Suprapubic skin (tissue), 3 donors: ENCODE measurements at regions not wholly inside any gene's neighbourhood (a gene's known extent, or its start where the extent isn't known, plus 50 kb on each side); places are given as distances from the start of the nearest gene placed in this dataset.

ENCODE experiments used
- POLR2A ChIP-seq, 2 donors: fragments of 450-650 bp; IDR thresholded peaks; one replicate each; pipeline ENCODE4 v1.6.1; 2017; ENCODE audit warnings: antibody characterized with exemption in 2 of 2, mild to moderate bottlenecking in 2 of 2, moderate library complexity in 2 of 2
- TF ChIP-seq, protein P1 (sequence below), 2 donors: fragments of 200-600 bp in 1 of 2; fragments of 450-650 bp in 1 of 2; sonication (generic) in 1 of 2; IDR thresholded peaks; one replicate each; pipeline ENCODE4 v1.5.1; 2016 to 2019; ENCODE audit warnings: antibody characterized with exemption in 2 of 2, mild to moderate bottlenecking in 1 of 2, moderate library complexity in 1 of 2

DNA sequence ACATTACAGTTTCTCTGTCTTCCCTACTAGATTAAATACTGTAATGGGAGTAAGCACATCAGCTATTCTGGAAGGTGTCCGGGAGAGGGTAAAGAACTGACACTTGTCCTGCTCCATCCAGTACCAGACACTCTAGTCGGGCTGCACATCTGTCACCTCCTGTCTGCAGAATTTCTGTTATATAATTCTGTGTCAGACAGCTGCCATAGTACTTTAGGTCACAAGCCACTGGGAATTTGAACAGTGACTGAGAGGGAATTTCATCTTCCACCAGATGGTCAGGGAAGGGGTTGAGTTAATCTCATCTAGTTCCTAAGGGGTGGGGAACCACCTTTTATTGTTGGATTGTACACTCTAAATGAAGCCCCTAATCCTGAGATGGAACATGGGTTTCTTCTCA lies 58.6 kb upstream of the NUDT7 start:
- TF ChIP-seq POLR2A (IDR thresholded peaks at IDR 0.05), result no peak
- TF ChIP-seq, protein P1, sequence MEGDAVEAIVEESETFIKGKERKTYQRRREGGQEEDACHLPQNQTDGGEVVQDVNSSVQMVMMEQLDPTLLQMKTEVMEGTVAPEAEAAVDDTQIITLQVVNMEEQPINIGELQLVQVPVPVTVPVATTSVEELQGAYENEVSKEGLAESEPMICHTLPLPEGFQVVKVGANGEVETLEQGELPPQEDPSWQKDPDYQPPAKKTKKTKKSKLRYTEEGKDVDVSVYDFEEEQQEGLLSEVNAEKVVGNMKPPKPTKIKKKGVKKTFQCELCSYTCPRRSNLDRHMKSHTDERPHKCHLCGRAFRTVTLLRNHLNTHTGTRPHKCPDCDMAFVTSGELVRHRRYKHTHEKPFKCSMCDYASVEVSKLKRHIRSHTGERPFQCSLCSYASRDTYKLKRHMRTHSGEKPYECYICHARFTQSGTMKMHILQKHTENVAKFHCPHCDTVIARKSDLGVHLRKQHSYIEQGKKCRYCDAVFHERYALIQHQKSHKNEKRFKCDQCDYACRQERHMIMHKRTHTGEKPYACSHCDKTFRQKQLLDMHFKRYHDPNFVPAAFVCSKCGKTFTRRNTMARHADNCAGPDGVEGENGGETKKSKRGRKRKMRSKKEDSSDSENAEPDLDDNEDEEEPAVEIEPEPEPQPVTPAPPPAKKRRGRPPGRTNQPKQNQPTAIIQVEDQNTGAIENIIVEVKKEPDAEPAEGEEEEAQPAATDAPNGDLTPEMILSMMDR (IDR thresholded peaks at IDR 0.05), result no peak
